Colonic mucosa (tissue), 4 donors: ENCODE measurements at regions not wholly inside any gene's neighbourhood (a gene's known extent, or its start where the extent isn't known, plus 50 kb on each side); places are given as distances from the start of the nearest gene placed in this dataset.
"Not testable (repeated sequence)": the region's sequence is repeated elsewhere in the genome, so short reads cannot be mapped to it uniquely, and the experiment has no call there.

Source experiments
- DNase-seq: peaks from one replicate; pipeline ENCODE4 v3.0.0-alpha.2; 2020
- H3K27ac ChIP-seq: fragments of 200-600 bp; one replicate; pipeline ENCODE4 v1.8.0; 2021
- H3K27me3 ChIP-seq: fragments of 200-600 bp; one replicate; pipeline ENCODE4 v1.8.0; 2021
- H3K36me3 ChIP-seq: fragments of 200-600 bp; one replicate; pipeline ENCODE4 v1.8.0; 2021
- H3K4me1 ChIP-seq: fragments of 200-600 bp; one replicate; pipeline ENCODE4 v1.8.0; 2021; ENCODE audit warnings: mild to moderate bottlenecking
- H3K4me3 ChIP-seq: fragments of 200-600 bp; one replicate; pipeline ENCODE4 v1.8.0; 2021
- H3K9ac ChIP-seq, 2 donors: one replicate each; pipeline ENCODE4 v1.7.0; 2013; ENCODE audit warnings: control low read depth in 2 of 2, low read depth in 2 of 2, low read length in 2 of 2
- H3K9me3 ChIP-seq: fragments of 200-600 bp; one replicate; pipeline ENCODE4 v1.8.0; 2021
- CTCF ChIP-seq: fragments of 200-600 bp; IDR thresholded peaks from one replicate; pipeline ENCODE4 v1.8.0; 2022; ENCODE audit warnings: antibody characterized with exemption, mild to moderate bottlenecking
- intact Hi-C: fragments of 100-400 bp; cut with DNase I; formaldehyde crosslinking; loops from one replicate; pipeline ENCODE4 v1.14.1; 2022
- donor health status: healthy.
- donor health status: DM: no; HTN: no; CAD: no.
- donor health status: DM: no; HTN: no; CAD: no.

GRCh38 chr4:62517716-62518115, 1317.6 kb downstream of the ADGRL3 start:
- intact Hi-C loops = no loop called here
- DNase-seq = no peak
- no peak for TF ChIP-seq CTCF

GRCh38 chr4:62513306-62513705, 1313.2 kb downstream of the ADGRL3 start:
- intact Hi-C loops = no loop called here
- H3K4me1 ChIP-seq = no peaks in the 10 kb centered on the region
- no peak for TF ChIP-seq CTCF
- no peak overlapping the region for H3K9ac ChIP-seq
- no peak overlapping the region for H3K4me3 ChIP-seq
- no peaks in the 10 kb centered on the region for H3K9me3 ChIP-seq
- no peak overlapping the region for H3K27ac ChIP-seq
- H3K36me3 ChIP-seq = no peaks in the 10 kb centered on the region
- H3K27me3 ChIP-seq = no peaks in the 10 kb centered on the region
- DNase-seq = no peak

More at GRCh38 chr4:62517716-62518115, 1317.6 kb downstream of the ADGRL3 start:
- Histone ChIP-seq H3K4me3 (no peak overlapping the region), H3K36me3 (no peaks in the 10 kb centered on the region), H3K27ac (no peak overlapping the region), H3K4me1 (no peaks in the 10 kb centered on the region), H3K9ac (no peak overlapping the region), H3K27me3 (no peaks in the 10 kb centered on the region), H3K9me3 (no peaks in the 10 kb centered on the region)

GRCh38 chr4:62512271-62512670, 1312.1 kb downstream of the ADGRL3 start:
- intact Hi-C loops = no loop called here
- DNase-seq = no peak
- Histone ChIP-seq H3K4me1 (no peaks in the 10 kb centered on the region), H3K36me3 (no peaks in the 10 kb centered on the region), H3K9me3 (no peaks in the 10 kb centered on the region), H3K4me3 (no peak overlapping the region), H3K27me3 (no peaks in the 10 kb centered on the region), H3K27ac (no peak overlapping the region), H3K9ac (no peak overlapping the region)
- no peak for TF ChIP-seq CTCF

- H3K4me1 ChIP-seq = no peaks in the 10 kb centered on the region
- no peak for DNase-seq
Observed at GRCh38 chr4:62510228-62510627, 1310.1 kb downstream of the ADGRL3 start.

GRCh38 chr4:62500296-62500695, 1300.2 kb downstream of the ADGRL3 start:
- no peak for DNase-seq
- no peak for TF ChIP-seq CTCF
- H3K27ac ChIP-seq = no peak overlapping the region
- H3K36me3 ChIP-seq = no peaks in the 10 kb centered on the region
- H3K27me3 ChIP-seq = no peaks in the 10 kb centered on the region
- no peaks in the 10 kb centered on the region for H3K4me1 ChIP-seq
- H3K4me3 ChIP-seq = no peak overlapping the region
- intact Hi-C loops = no loop called here
- H3K9me3 ChIP-seq = no peaks in the 10 kb centered on the region
- no peak overlapping the region for H3K9ac ChIP-seq

More at GRCh38 chr4:62510228-62510627, 1310.1 kb downstream of the ADGRL3 start:
- H3K9me3 ChIP-seq = no peaks in the 10 kb centered on the region
- TF ChIP-seq CTCF = no peak
- no peaks in the 10 kb centered on the region for H3K27me3 ChIP-seq
- no peak overlapping the region for H3K4me3 ChIP-seq
- intact Hi-C loops = no loop called here
- no peak overlapping the region for H3K27ac ChIP-seq
- no peaks in the 10 kb centered on the region for H3K36me3 ChIP-seq
- no peak overlapping the region for H3K9ac ChIP-seq

GRCh38 chr4:62495032-62495431, 1294.9 kb downstream of the ADGRL3 start:
- H3K4me1 ChIP-seq = no peaks in the 10 kb centered on the region
- H3K9ac ChIP-seq = no peak overlapping the region
- H3K27ac ChIP-seq = no peak overlapping the region
- H3K27me3 ChIP-seq = no peaks in the 10 kb centered on the region
- no peak for TF ChIP-seq CTCF
- no peak overlapping the region for H3K4me3 ChIP-seq
- H3K9me3 ChIP-seq = no peaks in the 10 kb centered on the region
- DNase-seq = no peak
- intact Hi-C loops = no loop called here
- no peaks in the 10 kb centered on the region for H3K36me3 ChIP-seq

GRCh38 chr4:62491756-62492155, 1291.6 kb downstream of the ADGRL3 start:
- H3K9ac ChIP-seq, H3K9me3 ChIP-seq, DNase-seq, H3K27me3 ChIP-seq, intact Hi-C loops, H3K27ac ChIP-seq, H3K4me1 ChIP-seq, H3K4me3 ChIP-seq, H3K36me3 ChIP-seq: not testable (repeated sequence)
